Astrocyte (in vitro differentiated cells and primary cell): ENCODE measurements at regions not wholly inside any gene's neighbourhood (a gene's known extent, or its start where the extent isn't known, plus 50 kb on each side); places are given as distances from the start of the nearest gene placed in this dataset.

ENCODE experiments used
- DNase-seq: peaks from one replicate; pipeline ENCODE4 v3.0.0-alpha.2; 2010; ENCODE audit warnings: low read depth
- FAIRE-seq: peaks from 2 replicates; lab custom pipeline; 2011; peaks lifted over from hg19 to GRCh38; lab: Jason Lieb, UNC
- H2AFZ ChIP-seq: 2 replicates; pipeline ENCODE4 v1.6.0; 2012; ENCODE audit warnings: low read depth, low read length, inconsistent platforms
- H3K27ac ChIP-seq: 2 replicates; pipeline ENCODE4 v1.5.1; 2011; ENCODE audit warnings: low read depth, low read length, inconsistent platforms
- H3K27me3 ChIP-seq: 2 replicates; pipeline ENCODE4 v1.6.0; 2011; ENCODE audit warnings: low read length, inconsistent platforms; ENCODE audit not compliant: insufficient read depth
- H3K36me3 ChIP-seq: 2 replicates; pipeline ENCODE4 v1.5.1; 2011; ENCODE audit warnings: low read length, inconsistent platforms; ENCODE audit not compliant: insufficient read depth
- H3K4me1 ChIP-seq: 2 replicates; pipeline ENCODE4 v1.5.1; 2011; ENCODE audit warnings: low read length, inconsistent platforms; ENCODE audit not compliant: insufficient read depth
- H3K4me2 ChIP-seq: 2 replicates; pipeline ENCODE4 v1.6.0; 2012; ENCODE audit warnings: low read length, inconsistent platforms
- H3K4me3 ChIP-seq: 2 replicates; pipeline ENCODE4 v1.5.1; 2011; ENCODE audit warnings: low read depth, mild to moderate bottlenecking, low read length, inconsistent platforms; ENCODE audit not compliant: insufficient read depth
- H3K79me2 ChIP-seq: 2 replicates; pipeline ENCODE4 v1.6.0; 2012; ENCODE audit warnings: mild to moderate bottlenecking, low read length, inconsistent platforms; ENCODE audit not compliant: insufficient read depth
- H3K9ac ChIP-seq: 2 replicates; pipeline ENCODE4 v1.6.0; 2012; ENCODE audit warnings: mild to moderate bottlenecking, low read length, inconsistent platforms
- H3K9me3 ChIP-seq: 2 replicates; pipeline ENCODE4 v1.5.1; 2012; ENCODE audit warnings: low read depth, mild to moderate bottlenecking, low read length, inconsistent platforms; ENCODE audit not compliant: insufficient read depth
- H4K20me1 ChIP-seq: 2 replicates; pipeline ENCODE4 v1.6.0; 2012; ENCODE audit warnings: low read length, inconsistent platforms; ENCODE audit not compliant: insufficient read depth
- H3K27ac Mint-ChIP-seq: one replicate; pipeline ENCODE4 v1.8.0; 2021; ENCODE audit warnings: mild to moderate bottlenecking, mixed read lengths; ENCODE audit not compliant: unreplicated experiment
- H3K27me3 Mint-ChIP-seq: one replicate; pipeline ENCODE4 v1.8.0; 2021; ENCODE audit warnings: low read depth, mixed read lengths; ENCODE audit not compliant: unreplicated experiment
- H3K36me3 Mint-ChIP-seq: one replicate; pipeline ENCODE4 v1.8.0; 2021; ENCODE audit warnings: low read depth, mixed read lengths; ENCODE audit not compliant: unreplicated experiment
- H3K4me1 Mint-ChIP-seq: one replicate; pipeline ENCODE4 v1.8.0; 2021; ENCODE audit warnings: low read depth, mixed read lengths; ENCODE audit not compliant: unreplicated experiment
- H3K4me3 Mint-ChIP-seq: one replicate; pipeline ENCODE4 v1.8.0; 2021; ENCODE audit warnings: mild to moderate bottlenecking, moderate library complexity, mixed read lengths; ENCODE audit not compliant: unreplicated experiment
- H3K9me3 Mint-ChIP-seq: one replicate; pipeline ENCODE4 v1.8.0; 2021; ENCODE audit warnings: mild to moderate bottlenecking, mixed read lengths; ENCODE audit not compliant: unreplicated experiment
- EZH2 ChIP-seq: IDR thresholded peaks from 2 replicates; pipeline ENCODE4 v1.6.1; 2012; ENCODE audit warnings: mild to moderate bottlenecking, low read length, inconsistent platforms; ENCODE audit not compliant: insufficient read depth
- TF ChIP-seq, protein P1 (sequence below): IDR thresholded peaks from 2 replicates; pipeline ENCODE4 v1.5.1; 2011; ENCODE audit warnings: low read depth, mild to moderate bottlenecking, inconsistent platforms, low read length, moderate library complexity; ENCODE audit not compliant: insufficient read depth

DNA sequence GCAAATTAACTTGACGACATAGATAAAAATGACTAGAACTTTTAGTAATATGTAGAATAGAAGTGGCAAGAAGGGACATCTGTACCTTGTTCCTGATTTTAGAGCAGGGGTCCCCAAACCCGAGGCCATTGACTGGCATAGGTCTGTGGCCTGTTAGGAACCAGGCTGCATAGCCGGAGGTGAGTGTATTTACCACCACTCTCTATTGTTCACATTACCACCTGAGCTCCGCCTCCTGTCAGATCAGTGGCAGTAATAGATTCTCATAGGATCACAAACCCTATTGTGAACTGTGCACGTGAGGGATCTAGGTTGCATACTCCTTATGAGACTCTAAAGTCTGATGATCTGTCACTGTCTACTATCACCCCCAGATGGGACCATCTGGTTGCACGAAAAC, 113.6 kb upstream of the AVPR1A start:
- H3K27ac Mint-ChIP-seq, result no peak overlapping the region
- H3K9me3 Mint-ChIP-seq, result peaks cover 10% of the 10 kb centered on the region
- no peak overlapping the region for H3K4me3 ChIP-seq
- H3K79me2 ChIP-seq, result no peaks in the 10 kb centered on the region
- no peaks in the 10 kb centered on the region for H3K36me3 Mint-ChIP-seq
- no peak overlapping the region for H2AFZ ChIP-seq
- FAIRE-seq (no peak), DNase-seq (no peak)
- H3K4me1 Mint-ChIP-seq, result no peaks in the 10 kb centered on the region
- no peak overlapping the region for H3K4me2 ChIP-seq
- H3K27me3 Mint-ChIP-seq, result no peaks in the 10 kb centered on the region
- H3K27ac ChIP-seq, result no peak overlapping the region
- H3K4me3 Mint-ChIP-seq, result no peak overlapping the region
- no peak for TF ChIP-seq EZH2
- TF ChIP-seq, protein P1, sequence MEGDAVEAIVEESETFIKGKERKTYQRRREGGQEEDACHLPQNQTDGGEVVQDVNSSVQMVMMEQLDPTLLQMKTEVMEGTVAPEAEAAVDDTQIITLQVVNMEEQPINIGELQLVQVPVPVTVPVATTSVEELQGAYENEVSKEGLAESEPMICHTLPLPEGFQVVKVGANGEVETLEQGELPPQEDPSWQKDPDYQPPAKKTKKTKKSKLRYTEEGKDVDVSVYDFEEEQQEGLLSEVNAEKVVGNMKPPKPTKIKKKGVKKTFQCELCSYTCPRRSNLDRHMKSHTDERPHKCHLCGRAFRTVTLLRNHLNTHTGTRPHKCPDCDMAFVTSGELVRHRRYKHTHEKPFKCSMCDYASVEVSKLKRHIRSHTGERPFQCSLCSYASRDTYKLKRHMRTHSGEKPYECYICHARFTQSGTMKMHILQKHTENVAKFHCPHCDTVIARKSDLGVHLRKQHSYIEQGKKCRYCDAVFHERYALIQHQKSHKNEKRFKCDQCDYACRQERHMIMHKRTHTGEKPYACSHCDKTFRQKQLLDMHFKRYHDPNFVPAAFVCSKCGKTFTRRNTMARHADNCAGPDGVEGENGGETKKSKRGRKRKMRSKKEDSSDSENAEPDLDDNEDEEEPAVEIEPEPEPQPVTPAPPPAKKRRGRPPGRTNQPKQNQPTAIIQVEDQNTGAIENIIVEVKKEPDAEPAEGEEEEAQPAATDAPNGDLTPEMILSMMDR, result no peak
- H3K27me3 ChIP-seq, result no peaks in the 10 kb centered on the region
- H3K4me1 ChIP-seq, result no peaks in the 10 kb centered on the region
- H3K9me3 ChIP-seq, result peaks cover 4% of the 10 kb centered on the region
- no peaks in the 10 kb centered on the region for H4K20me1 ChIP-seq
- no peak overlapping the region for H3K9ac ChIP-seq
- no peaks in the 10 kb centered on the region for H3K36me3 ChIP-seq

DNA sequence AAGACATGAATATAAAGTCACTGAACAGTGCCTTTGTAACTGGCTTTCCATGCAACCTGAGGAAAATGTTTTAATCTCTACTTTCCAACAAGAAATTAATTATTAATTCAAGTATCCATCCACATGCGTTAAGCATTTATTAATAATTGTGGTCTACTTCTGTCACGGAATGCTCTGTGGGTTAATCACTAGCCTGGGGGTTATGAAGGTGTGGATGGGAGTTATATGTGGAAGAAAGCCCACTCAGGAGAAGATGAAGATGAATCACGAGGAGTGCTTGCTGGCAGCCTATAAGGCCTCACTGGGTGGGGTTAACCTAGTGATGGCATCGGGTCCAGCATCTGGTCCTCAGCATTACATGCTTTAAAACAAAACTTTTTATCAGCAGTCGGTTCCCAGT, 99.5 kb upstream of the AVPR1A start:
- no peaks in the 10 kb centered on the region for H3K36me3 Mint-ChIP-seq
- Histone ChIP-seq H3K4me2 (no peak overlapping the region), H4K20me1 (no peaks in the 10 kb centered on the region), H2AFZ (no peak overlapping the region), H3K4me1 (no peaks in the 10 kb centered on the region), H3K36me3 (no peaks in the 10 kb centered on the region), H3K4me3 (no peak overlapping the region), H3K79me2 (no peaks in the 10 kb centered on the region), H3K27ac (no peak overlapping the region), H3K27me3 (no peaks in the 10 kb centered on the region), H3K9me3 (no peaks in the 10 kb centered on the region), H3K9ac (no peak overlapping the region)
- H3K4me3 Mint-ChIP-seq, result no peak overlapping the region
- FAIRE-seq, result no peak
- H3K4me1 Mint-ChIP-seq, result no peaks in the 10 kb centered on the region
- no peak for DNase-seq
- H3K27ac Mint-ChIP-seq, result no peak overlapping the region
- H3K27me3 Mint-ChIP-seq, result no peaks in the 10 kb centered on the region
- H3K9me3 Mint-ChIP-seq, result peaks cover 4% of the 10 kb centered on the region
- TF ChIP-seq, protein P1, result no peak
- TF ChIP-seq EZH2, result no peak

DNA sequence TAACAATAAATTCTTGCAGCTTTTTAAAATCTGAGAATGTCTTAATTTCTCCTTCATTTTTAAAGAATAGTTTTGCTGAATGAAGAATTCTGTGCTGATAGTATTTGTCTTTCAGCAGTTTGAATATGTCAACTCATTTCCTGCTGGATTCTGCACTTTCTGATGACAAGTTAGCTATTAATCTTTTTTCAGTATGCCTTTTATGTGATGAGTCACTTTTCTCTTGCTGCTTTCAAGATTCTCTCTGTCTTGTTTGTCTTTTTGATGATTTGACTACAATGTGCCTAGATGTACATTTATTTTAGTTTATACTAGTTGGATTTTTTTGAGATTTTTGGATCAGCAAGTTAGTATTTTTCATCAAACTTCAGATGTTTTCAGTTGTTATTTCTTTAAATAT, 87.9 kb upstream of the AVPR1A start:
- Histone ChIP-seq H3K79me2 (no peaks in the 10 kb centered on the region), H4K20me1 (no peaks in the 10 kb centered on the region), H3K9ac (no peak overlapping the region), H3K4me3 (no peak overlapping the region), H3K27ac (no peak overlapping the region), H2AFZ (no peak overlapping the region), H3K4me1 (no peaks in the 10 kb centered on the region), H3K36me3 (no peaks in the 10 kb centered on the region), H3K9me3 (no peaks in the 10 kb centered on the region), H3K27me3 (no peaks in the 10 kb centered on the region), H3K4me2 (no peak overlapping the region)
- Mint-ChIP-seq H3K4me1 (no peaks in the 10 kb centered on the region), H3K27ac (no peak overlapping the region), H3K36me3 (no peaks in the 10 kb centered on the region), H3K9me3 (peaks cover 12% of the 10 kb centered on the region), H3K27me3 (no peaks in the 10 kb centered on the region), H3K4me3 (no peak overlapping the region)
- DNase-seq (no peak), FAIRE-seq (no peak)
- TF ChIP-seq, protein P1, result no peak
- no peak for TF ChIP-seq EZH2
